ENCODE measurements at regions not wholly inside any gene's neighbourhood (a gene's known extent, or its start where the extent isn't known, plus 50 kb on each side); places are given as distances from the start of the nearest gene placed in this dataset.

DNA sequence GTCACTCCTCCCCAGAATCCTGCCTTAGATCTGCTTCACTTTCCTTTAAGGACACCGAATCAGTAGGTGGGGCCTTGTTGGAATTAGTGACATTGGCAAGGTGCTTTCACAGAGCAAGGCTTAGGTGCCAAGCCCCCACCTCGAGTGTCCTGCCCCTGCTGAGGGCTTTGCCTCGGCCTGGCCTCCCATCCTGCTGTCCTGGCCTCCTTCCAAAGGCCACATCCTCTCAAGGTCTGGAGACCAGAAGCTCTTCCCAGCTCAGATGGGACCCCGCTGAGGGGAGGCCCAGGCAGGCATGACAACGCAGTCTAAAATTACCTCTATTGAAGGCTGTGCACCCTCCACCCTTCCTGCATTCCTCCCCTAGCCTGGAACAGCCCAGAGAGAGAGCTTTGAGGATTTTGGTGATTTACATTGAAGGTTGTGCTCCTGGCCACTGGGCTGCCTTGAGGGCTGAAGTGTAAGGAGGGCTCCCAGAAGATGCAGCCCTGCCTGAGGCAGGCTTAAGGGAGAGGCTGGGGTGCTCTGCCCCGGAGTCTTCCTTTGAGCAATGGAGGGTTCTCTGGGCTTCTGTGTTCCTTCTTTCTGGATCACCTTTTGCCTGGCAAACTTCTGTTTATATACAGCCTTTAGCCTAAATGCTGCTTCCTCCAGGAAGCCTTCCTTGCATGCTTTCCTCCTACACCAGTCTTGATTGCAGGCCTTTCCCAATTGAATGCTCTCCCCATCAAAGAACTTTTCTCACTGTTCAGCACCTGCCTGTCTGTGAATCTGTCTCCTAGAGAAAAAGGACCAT is 154.4 kb downstream of the DDX1 start:
- Mint-ChIP-seq H3K27me3 (peaks cover 9 to 23% of the 10 kb centered on the region in 2 donors), H3K9me3 (peaks cover 0 to 3% of the 10 kb centered on the region in 2 donors), H3K4me1 (no peaks in the 10 kb centered on the region), H3K36me3 (peaks cover 0 to 1% of the 10 kb centered on the region in 2 donors), H3K27ac (no peak overlapping the region), H3K4me3 (no peak overlapping the region)
- ATAC-seq (replicated peaks) (no peak), DNase-seq (no peak)

GRCh38 chr2:15746703-15747550 is 155.3 kb downstream of the DDX1 start:
- H3K4me3 Mint-ChIP-seq: no peak overlapping the region
- no peak overlapping the region for H3K27ac Mint-ChIP-seq
- no peaks in the 10 kb centered on the region for H3K4me1 Mint-ChIP-seq
- no peak for ATAC-seq (replicated peaks)
- peaks cover 0 to 2% of the 10 kb centered on the region in 2 donors for H3K9me3 Mint-ChIP-seq
- no peak for DNase-seq
- peaks cover 9 to 20% of the 10 kb centered on the region in 2 donors for H3K27me3 Mint-ChIP-seq
- peaks cover 0 to 1% of the 10 kb centered on the region in 2 donors for H3K36me3 Mint-ChIP-seq

DNA sequence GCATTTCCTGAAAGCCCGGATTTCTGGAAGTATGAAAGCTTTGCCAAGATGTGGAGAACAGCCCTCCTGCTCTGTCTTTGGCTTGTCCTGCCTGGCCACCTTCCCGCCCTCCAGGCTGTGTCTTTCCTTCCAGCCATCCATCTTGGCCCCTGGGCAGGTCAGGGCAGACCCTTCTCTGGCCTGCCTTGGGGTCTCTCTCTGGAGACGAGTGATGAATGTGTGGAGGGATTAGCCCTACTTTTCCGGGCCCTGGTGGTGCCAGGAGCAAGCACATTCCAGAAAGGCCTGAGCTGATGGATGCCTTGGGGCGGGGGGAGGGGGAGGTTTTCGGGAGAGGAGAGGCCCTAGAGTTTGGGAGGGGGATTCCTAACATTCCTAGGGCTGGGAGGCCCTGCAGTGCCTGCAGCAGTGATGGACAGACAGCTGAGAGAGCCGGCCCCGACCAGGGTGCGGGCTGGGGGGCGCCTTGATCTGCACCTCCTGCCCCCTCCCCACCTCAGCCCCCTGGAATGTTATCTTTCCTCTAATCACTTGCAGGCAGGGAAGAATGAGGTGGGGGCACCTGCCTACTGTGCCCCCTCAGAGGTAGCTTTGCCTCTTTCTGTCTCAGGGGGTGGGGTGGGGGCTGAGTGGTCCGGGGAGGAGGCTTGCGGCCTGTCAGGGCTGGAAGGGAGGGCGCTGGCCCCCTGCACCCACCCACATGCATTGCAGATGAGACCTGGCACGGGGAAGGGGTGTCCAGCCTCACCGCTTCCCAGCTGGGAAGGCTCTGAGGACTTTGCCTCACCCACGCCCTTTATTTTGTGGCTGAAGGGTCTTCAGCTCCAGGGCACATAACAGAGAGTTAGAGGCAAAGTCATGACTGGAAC is 156.2 kb downstream of the DDX1 start:
- peaks cover 0 to 1% of the 10 kb centered on the region in 2 donors for H3K36me3 Mint-ChIP-seq
- H3K9me3 Mint-ChIP-seq: no peaks in the 10 kb centered on the region

GRCh38 chr2:15748736-15749323 is 157.2 kb downstream of the DDX1 start:
- H3K36me3 Mint-ChIP-seq: no peaks in the 10 kb centered on the region
- no peak overlapping the region for H3K27ac Mint-ChIP-seq
- DNase-seq (no peak), ATAC-seq (replicated peaks) (no peak)
- H3K4me3 Mint-ChIP-seq: no peak overlapping the region
- no peaks in the 10 kb centered on the region for H3K4me1 Mint-ChIP-seq
- H3K27me3 Mint-ChIP-seq: peaks cover 9 to 24% of the 10 kb centered on the region in 2 donors
- H3K9me3 Mint-ChIP-seq: no peaks in the 10 kb centered on the region

More for the DNA sequence above, 156.2 kb downstream of the DDX1 start:
- Mint-ChIP-seq H3K27ac (no peak overlapping the region), H3K4me1 (no peaks in the 10 kb centered on the region), H3K27me3 (peaks cover 9 to 24% of the 10 kb centered on the region in 2 donors), H3K4me3 (no peak overlapping the region)
- no peak for DNase-seq
- no peak for ATAC-seq (replicated peaks)

DNA sequence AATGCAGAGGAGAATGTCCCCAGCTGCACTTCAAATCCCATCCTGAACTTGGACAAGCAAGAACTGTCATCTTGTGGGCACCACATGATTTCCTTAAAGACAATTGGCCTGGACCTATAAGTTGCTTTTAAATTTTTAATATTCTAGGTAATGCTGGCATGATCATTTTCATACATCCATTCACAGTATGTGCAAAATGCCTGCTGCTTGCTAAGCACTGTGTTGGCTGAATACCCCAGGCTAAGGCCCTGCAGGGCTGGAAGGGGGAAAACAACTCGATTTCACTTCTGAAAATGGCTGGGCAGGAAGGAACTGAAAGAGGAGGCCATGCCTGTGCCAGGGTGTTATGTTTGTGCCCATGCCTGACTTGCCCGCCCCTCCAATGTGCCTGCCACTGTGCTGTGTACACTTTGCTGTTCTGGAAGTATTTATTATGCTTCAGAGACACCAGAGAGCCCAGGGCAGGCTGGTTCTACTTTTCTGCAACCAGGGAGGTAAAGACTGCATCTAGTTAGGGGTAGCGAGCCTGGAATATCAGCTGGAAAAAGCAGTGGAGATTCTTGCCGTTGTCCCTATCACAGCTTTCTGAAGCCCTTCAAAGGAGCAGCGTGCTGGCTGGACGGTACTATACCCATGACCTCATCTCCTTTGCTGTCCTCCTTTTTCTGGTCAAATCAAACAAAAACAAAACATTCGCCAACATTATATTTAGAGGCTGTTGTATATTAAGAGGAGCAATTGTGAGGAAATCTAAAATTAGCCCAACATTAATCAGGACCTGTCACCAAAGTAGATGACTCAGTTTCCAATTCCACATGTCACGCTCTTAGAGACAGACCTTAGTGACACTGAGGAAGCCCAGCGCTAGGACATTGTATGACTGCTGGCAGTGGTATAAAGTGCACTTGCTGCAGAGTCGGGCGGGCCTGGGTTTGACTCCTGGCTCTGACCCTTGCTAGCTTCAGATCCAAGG is 158.1 kb downstream of the DDX1 start:
- no peak overlapping the region for H3K27ac Mint-ChIP-seq
- no peaks in the 10 kb centered on the region for H3K9me3 Mint-ChIP-seq
- H3K4me3 Mint-ChIP-seq: no peak overlapping the region
- no peaks in the 10 kb centered on the region for H3K36me3 Mint-ChIP-seq
- ATAC-seq (replicated peaks) (peak in 1 of 2 donors; percentile 38), DNase-seq (no peak)
- H3K4me1 Mint-ChIP-seq: no peaks in the 10 kb centered on the region
- H3K27me3 Mint-ChIP-seq: peaks cover 7 to 17% of the 10 kb centered on the region in 2 donors

DNA sequence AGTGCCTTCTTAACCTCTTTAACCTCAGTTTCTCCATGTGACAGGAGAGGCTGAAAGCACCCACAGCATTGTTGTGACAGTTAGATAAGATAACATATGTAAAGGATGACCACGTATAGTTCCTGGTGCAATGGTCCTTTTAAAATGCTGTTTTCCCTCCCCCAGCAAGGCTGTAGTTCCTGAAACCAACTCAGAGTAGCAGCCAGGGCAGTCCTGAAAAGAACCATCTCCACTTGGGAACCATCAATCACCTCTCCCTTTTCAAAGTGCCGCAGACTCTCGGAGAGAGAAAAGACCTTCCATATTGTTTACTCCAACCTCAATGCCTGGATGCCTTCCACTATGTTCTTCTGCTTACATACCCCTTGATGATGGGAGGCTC is 158.8 kb downstream of the DDX1 start:
- ATAC-seq (replicated peaks): no peak
- H3K4me3 Mint-ChIP-seq: no peak overlapping the region
- H3K9me3 Mint-ChIP-seq: no peaks in the 10 kb centered on the region
- DNase-seq: no peak
- peaks cover under 1 to 11% of the 10 kb centered on the region in 2 donors for H3K27me3 Mint-ChIP-seq
- H3K4me1 Mint-ChIP-seq: no peaks in the 10 kb centered on the region
- H3K36me3 Mint-ChIP-seq: no peaks in the 10 kb centered on the region
- H3K27ac Mint-ChIP-seq: no peak overlapping the region

- H3K4me3 Mint-ChIP-seq: no peak overlapping the region
- H3K27ac Mint-ChIP-seq: no peak overlapping the region
- no peaks in the 10 kb centered on the region for H3K4me1 Mint-ChIP-seq
- H3K9me3 Mint-ChIP-seq: no peaks in the 10 kb centered on the region
- peaks cover 0 to 6% of the 10 kb centered on the region in 2 donors for H3K27me3 Mint-ChIP-seq
- no peaks in the 10 kb centered on the region for H3K36me3 Mint-ChIP-seq
- ATAC-seq (replicated peaks) (no peak), DNase-seq (no peak)
Observed at GRCh38 chr2:15750822-15751329, 159.2 kb downstream of the DDX1 start.

- no peaks in the 10 kb centered on the region for H3K36me3 Mint-ChIP-seq
- H3K9me3 Mint-ChIP-seq: no peaks in the 10 kb centered on the region
- no peak overlapping the region for H3K27ac Mint-ChIP-seq
- H3K27me3 Mint-ChIP-seq: peaks cover 0 to 4% of the 10 kb centered on the region in 2 donors
- ATAC-seq (replicated peaks): no peak
- DNase-seq: no peak
- no peaks in the 10 kb centered on the region for H3K4me1 Mint-ChIP-seq
- H3K4me3 Mint-ChIP-seq: no peak overlapping the region
Observed at GRCh38 chr2:15751477-15751876, 159.8 kb downstream of the DDX1 start.

- H3K27me3 Mint-ChIP-seq: peaks cover 4 to 12% of the 10 kb centered on the region in 2 donors
- peaks cover 0 to 3% of the 10 kb centered on the region in 2 donors for H3K9me3 Mint-ChIP-seq
- DNase-seq (no peak), ATAC-seq (replicated peaks) (no peak)
- H3K4me3 Mint-ChIP-seq: no peak overlapping the region
- no peaks in the 10 kb centered on the region for H3K36me3 Mint-ChIP-seq
- H3K27ac Mint-ChIP-seq: no peak overlapping the region
- no peaks in the 10 kb centered on the region for H3K4me1 Mint-ChIP-seq
Observed at GRCh38 chr2:15752552-15753232, 161.0 kb downstream of the DDX1 start.

DNA sequence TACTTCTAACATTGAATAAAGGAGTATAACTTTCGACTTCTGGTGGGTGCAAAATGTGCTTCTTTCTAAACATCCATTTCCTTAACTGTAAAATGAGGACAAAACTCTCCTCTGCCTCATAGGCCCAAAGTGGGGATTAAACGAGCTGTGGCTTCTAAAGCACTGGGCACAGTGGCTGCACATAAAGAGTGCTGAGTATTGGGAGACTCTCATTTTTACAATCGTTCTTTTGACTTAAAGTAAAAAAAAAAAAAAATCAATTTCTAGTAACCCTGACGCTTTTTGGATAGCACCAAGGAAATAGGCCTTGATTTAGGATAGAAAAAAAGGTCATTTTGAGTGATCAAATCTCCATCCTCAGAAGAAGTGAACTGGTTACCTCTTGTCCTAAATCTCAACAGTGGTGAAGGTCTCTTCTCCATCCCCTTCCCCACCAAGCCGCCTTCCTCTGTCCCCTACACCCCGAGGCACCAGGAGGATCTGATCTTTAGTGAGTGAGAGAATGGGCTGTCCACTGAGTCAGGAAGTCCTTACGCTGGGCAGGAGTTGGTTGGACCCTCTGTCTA is 161.6 kb downstream of the DDX1 start:
- DNase-seq (no peak), ATAC-seq (replicated peaks) (no peak)
- Mint-ChIP-seq H3K27me3 (peaks cover 4 to 17% of the 10 kb centered on the region in 2 donors), H3K27ac (no peak overlapping the region), H3K4me1 (no peaks in the 10 kb centered on the region), H3K9me3 (peaks cover 0 to 3% of the 10 kb centered on the region in 2 donors), H3K4me3 (no peak overlapping the region), H3K36me3 (no peaks in the 10 kb centered on the region)

DNA sequence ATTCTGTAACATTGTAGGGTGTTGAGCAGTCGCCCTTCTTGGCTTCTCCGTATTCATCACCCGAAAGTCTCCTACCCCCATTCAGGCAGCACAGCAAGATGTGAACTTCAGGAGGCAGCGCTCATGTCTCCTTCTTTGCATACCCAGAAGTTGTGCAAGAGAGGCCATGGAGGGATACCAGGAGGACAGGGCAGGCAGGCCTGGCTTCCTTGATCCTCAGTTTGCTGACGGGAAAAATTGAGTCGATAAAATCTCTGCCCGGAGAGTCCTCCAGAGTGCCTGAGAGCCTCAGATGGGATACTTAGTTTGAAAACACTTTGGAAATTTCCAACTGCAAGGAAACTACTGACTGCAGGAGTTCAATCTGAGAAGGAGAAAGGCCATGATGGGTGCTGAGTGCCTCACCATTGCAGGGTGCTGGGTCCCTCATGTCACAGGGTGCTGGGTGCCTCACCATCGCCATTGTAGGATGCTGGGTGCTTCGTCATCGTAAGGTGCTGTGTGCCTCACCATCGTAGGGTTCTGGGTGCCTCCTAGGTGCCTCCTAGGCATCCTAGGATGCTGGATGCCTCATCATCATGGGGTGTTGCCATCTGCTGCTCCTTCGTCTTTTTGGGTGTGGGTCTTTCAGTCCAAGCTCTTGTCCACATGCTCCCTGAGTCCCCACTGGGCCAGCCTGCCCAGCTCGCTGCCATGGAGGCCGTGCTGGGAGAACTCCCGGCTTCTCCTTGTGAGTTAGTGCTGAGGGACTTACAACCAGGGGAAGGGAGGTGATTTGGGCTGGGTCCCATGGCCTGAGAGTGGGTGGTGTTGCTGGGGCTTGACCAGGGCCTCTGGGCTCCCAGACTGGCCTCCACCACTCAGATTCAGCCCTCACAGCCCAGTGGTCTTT is 162.4 kb downstream of the DDX1 start:
- H3K9me3 Mint-ChIP-seq: peaks cover 0 to 3% of the 10 kb centered on the region in 2 donors
- DNase-seq: no peak
- no peak for ATAC-seq (replicated peaks)
- no peak overlapping the region for H3K4me3 Mint-ChIP-seq
- no peaks in the 10 kb centered on the region for H3K36me3 Mint-ChIP-seq
- no peaks in the 10 kb centered on the region for H3K4me1 Mint-ChIP-seq
- H3K27ac Mint-ChIP-seq: no peak overlapping the region
- H3K27me3 Mint-ChIP-seq: peaks cover 4 to 17% of the 10 kb centered on the region in 2 donors
